CD4-positive, alpha-beta T cell treated with Interleukin-6 for 4 hours (primary cell): ENCODE measurements at regions not wholly inside any gene's neighbourhood (a gene's known extent, or its start where the extent isn't known, plus 50 kb on each side); places are given as distances from the start of the nearest gene placed in this dataset.
"Not testable (repeated sequence)": the region's sequence is repeated elsewhere in the genome, so short reads cannot be mapped to it uniquely, and the experiment has no call there.

ENCODE experiments used
- DNase-seq: peaks from one replicate; pipeline ENCODE4 v3.0.0-alpha.2; 2020; ENCODE audit warnings: mixed read lengths

- DNase-seq = no peak
Observed at GRCh38 chr5:2163060-2163856, 280.5 kb upstream of the IRX4 start.

GRCh38 chr5:2160811-2161210 lies 278.1 kb upstream of the IRX4 start:
- no peak for DNase-seq

DNA sequence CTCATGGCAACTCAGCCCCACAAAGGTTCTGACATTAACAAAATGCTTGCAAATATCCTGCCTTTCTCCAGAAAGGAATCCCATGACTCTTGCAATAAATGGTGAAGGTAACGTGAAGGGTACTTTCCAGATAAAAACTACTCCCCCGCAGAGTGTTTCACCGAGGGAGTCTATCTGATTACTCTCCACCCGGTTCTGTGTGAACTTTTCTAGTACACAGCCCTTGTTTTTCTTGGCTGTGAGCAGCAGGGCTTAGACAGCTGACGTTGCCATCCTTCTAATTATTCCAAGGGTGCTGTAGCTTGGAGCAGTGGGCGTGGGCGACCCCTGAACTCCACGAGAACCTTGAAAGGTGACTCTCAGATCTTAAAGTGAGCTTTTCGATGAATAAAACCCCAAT lies 276.0 kb upstream of the IRX4 start:
- DNase-seq = no peak

DNA sequence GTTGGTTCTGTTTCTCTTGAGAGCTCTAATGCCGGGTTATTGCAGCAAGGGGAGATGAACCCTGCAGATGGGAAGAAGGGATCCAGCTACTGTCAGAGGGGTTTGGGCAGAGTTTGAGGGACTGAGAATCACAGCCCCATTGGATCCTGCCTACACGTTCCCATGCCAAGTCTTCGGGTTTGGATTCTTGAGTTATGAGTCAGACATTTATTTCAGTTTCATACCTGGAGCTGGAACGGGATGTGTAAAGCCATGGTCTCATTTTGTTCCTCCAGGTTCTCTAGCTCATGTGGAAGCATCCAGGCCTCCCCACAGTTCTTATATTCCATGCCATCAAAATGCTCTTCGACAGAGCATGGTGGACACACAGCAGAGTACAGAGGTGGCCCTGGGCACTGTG lies 275.4 kb upstream of the IRX4 start:
- no peak for DNase-seq

- no peak for DNase-seq
Observed at GRCh38 chr5:2157372-2157771, 274.6 kb upstream of the IRX4 start.

DNA sequence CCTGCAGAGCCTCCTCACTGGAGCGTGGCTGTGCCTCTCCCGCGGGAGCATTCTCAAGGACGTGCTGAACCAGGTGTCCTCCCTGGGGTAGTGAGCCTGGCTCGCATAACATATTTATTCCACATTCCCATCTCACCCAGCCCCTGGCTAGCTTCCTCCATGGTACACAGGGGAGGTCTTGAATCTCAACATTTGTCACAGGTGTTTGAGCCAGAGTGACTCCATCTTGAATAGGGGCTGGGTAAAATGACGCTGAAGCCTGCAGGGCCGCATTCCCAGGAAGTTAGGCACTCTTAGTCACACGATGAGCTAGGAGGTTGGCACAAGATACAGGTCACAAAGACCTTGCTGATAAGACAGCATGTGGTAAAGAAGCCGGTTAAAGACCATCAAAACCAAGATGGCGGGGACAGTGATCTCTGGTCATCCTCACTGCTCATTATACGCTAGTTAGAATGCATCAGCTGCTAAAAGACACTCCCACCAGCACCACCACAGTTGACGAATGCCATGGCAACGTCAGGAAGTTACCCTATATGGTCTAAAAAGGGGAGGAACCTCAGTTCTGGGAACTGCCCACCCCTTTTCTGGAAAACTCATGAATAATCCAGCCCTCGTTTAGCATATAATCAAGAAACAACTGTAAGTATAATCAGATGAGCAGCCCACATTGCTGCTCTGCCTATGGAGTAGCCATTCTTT lies 273.8 kb upstream of the IRX4 start:
- DNase-seq = no peak

DNA sequence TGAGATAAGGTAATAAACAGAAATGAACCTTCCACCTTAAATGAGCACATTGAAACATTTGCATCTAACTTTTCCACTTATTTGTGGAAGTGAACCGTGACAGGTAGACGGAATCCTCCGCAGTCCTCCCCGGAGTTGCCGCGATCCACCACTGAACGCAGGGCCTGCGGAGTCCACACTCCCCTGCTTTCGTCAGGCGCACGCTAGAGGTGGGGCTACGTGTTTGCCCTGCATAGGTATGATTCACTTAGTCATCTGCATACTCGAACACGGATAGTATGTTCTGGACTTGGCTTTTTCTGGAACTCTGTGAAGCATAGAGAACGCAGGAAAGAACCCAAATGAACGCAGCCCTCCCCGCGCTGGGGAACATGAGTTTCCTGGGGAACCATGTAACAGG lies 272.8 kb upstream of the IRX4 start:
- DNase-seq = no peak

GRCh38 chr5:2153802-2154201 lies 271.1 kb upstream of the IRX4 start:
- no peak for DNase-seq

- DNase-seq = no peak
Observed at GRCh38 chr5:2153350-2153749, 270.6 kb upstream of the IRX4 start.

- DNase-seq = not testable (repeated sequence)
Observed at GRCh38 chr5:2151301-2151888, 268.7 kb upstream of the IRX4 start.

GRCh38 chr5:2149195-2149539 lies 266.4 kb upstream of the IRX4 start:
- no peak for DNase-seq

DNA sequence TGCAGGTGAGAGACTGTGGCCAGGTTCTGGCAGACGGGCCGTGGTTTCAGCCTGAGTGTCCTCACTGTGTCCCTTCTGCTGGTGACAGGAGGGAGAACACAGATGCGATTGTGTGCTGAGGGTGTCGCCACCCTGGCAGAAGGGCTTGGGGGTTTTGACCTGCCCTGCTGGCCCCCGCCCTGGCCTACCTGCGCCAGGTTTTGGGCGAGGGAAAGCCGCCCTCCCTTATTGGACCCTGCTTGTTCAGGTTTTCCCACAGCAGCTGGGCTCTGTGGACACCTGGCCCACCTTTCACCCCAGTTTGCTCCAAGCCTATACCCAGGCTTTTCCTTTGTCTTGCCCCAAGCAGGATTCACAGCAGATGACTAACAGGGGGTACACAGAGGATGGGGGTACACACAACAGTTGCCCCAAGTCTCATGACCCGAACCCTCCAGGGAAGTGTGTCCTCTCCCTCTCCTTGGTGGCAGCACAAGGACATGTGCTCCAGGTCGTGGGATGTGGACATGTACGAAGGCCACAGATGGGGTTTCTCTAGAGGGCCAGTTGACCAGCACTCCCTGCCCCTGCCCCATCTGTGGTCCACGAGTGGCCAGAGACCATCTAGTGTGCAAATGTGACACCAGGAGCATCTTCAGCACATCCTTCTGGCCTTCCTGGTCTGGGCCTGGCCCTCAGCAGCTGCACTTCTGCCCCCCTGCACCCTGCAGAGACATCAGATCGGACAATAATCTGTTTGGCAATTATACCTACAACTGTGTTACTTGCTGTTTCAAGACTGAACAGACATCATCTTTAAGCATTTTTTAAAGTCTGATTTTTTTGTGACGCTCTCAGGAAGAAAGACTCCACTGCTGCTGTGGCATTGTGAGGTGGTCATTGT lies 265.8 kb upstream of the IRX4 start:
- no peak for DNase-seq

- no peak for DNase-seq
Observed at GRCh38 chr5:2147504-2148311, 265.0 kb upstream of the IRX4 start.

DNA sequence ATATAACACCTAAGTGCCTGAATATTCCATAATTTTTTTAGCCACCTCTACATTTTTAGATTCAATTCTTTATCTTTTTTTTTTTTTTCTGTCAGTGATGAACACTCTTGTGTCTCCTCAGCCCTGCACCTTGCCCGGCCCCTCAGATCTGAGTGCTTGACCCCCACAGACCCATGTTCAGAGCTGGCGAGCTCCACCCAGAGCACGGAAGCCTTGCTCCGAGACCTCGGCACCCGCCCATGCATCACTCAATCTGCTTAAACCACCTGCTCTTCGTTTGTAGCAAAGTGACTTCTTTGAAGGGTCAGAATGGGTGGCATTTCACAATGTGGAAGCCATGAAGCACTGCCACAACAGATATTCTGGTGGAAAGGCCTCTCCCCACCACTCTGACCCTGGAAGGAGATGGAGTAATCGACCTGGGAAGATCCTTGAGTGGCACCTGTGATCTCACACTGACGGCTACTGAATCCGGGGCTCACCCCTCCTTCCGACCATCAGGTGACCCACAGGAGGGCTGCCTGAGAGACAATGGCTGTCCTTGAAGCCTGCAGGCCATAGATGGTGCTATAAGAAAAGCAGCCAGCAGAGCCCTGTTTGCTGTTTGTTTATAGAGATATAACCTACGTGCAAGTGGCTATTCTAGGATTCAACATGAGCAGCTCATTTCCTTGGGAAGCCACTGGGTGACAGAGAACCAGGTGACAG lies 261.1 kb upstream of the IRX4 start:
- no peak for DNase-seq

DNA sequence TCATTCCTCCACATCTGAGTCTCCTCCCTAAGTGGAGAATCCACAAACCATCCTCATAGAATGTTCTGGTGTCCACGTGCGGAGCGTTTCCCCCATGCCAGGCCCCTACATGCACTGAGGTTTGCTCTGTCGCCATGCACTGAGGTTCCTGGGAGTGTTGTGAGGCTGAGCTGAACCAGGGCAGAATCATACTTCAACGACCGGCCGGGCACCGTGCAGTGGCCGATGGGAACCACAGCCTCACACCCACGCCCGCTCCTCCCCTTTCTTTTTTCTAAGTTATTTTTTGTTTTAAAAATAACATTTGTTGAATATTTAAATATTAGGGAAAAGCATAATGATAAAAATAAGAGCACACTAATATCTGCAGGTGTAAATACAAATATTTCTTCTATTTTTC lies 260.4 kb upstream of the IRX4 start:
- no peak for DNase-seq

- no peak for DNase-seq
Observed at GRCh38 chr5:2142456-2142954, 259.8 kb upstream of the IRX4 start.

- DNase-seq = no peak
Observed at GRCh38 chr5:2141254-2142000, 258.7 kb upstream of the IRX4 start.

DNA sequence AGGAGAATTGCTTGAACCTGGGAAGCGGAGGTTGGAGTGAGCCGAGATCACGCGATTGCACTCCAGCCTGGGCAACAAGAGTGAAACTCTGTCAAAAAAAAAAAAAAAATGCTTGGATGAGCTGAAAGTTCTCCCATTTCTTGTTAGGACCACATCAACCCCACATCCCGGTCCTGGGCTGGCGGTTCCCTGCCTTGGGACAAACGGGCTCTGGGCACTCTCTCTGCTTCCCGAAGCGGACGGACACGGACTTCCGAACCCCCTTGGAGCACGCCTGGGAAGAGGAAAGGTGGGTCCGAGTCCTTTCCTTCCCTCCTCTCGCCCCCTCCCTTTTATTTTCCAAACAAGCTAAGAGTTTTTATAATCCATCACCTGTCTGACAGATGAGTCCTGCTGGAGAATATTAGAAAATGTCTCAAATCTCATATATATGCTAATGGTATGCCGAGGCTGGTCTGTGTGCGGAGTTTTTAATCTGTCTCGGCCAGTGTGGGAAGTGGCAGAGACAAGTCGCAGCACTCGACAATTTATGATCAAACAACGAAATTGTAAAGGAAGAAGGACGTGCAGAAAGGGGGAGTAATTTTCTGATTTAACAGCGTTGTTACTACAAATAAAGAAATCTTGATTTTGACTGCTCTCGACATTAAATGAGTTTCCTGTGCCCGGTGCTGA lies 257.9 kb upstream of the IRX4 start:
- no peak for DNase-seq

DNA sequence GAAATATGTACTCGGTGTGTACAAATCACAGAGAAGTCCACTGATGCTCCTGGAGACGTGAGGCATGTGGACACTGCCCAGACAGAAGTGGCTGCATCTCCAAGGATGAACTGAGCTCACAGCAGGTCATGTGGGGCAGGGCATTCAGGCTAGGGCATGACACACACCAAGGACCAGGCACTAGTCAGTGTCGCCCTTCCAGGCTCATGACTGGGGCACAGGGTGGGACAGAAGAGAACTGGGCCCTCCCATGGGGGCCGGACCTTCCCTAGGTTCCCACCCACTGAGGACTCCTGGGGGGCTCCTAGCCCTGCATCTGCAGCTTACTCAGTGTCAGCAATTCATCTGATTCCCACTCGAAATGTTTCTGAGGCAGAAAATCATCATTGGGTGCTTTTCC lies 256.8 kb upstream of the IRX4 start:
- DNase-seq = no peak

- no peak for DNase-seq
Observed at GRCh38 chr5:2138896-2139295, 256.2 kb upstream of the IRX4 start.
